MM.1S (cell line): ENCODE measurements at regions not wholly inside any gene's neighbourhood (a gene's known extent, or its start where the extent isn't known, plus 50 kb on each side); places are given as distances from the start of the nearest gene placed in this dataset.

Experiments used
- DNase-seq: peaks from one replicate; pipeline ENCODE4 v3.0.0-alpha.2; 2015
- H2AFZ ChIP-seq: fragments of 300-600 bp; sonication (generic); 2 replicates; pipeline ENCODE4 v1.6.0; 2016; ENCODE audit warnings: antibody characterized with exemption, low read length
- H3F3A ChIP-seq: fragments of 300-600 bp; sonication (generic); 2 replicates; pipeline ENCODE4 v1.6.1; 2016; ENCODE audit warnings: mild to moderate bottlenecking, antibody characterized with exemption, low read length, moderate library complexity, mixed read lengths; ENCODE audit not compliant: insufficient read depth
- H3K27ac ChIP-seq: fragments of 300-600 bp; sonication (generic); 2 replicates; pipeline ENCODE4 v1.5.1; 2016; ENCODE audit warnings: mild to moderate bottlenecking, low read length
- H3K27me3 ChIP-seq: fragments of 300-600 bp; sonication (generic); replicated peaks from 2 replicates; pipeline ENCODE4 v1.6.0; 2016; ENCODE audit warnings: low read length; ENCODE audit not compliant: insufficient read depth
- H3K36me3 ChIP-seq: fragments of 300-600 bp; sonication (generic); replicated peaks from 2 replicates; pipeline ENCODE4 v1.6.1; 2016; ENCODE audit warnings: mild to moderate bottlenecking, low read length, mixed read lengths; ENCODE audit not compliant: insufficient read depth
- H3K4me1 ChIP-seq: fragments of 300-600 bp; sonication (generic); 2 replicates; pipeline ENCODE4 v1.6.1; 2016; ENCODE audit warnings: low read length, mixed read lengths
- H3K4me2 ChIP-seq: fragments of 300-600 bp; sonication (generic); 2 replicates; pipeline ENCODE4 v1.6.0; 2016; ENCODE audit warnings: low read depth, low read length
- H3K4me3 ChIP-seq: fragments of 300-600 bp; sonication (generic); 2 replicates; pipeline ENCODE4 v1.5.1; 2016; ENCODE audit warnings: low read length, mixed read lengths
- H3K79me2 ChIP-seq: fragments of 300-600 bp; sonication (generic); 2 replicates; pipeline ENCODE4 v1.6.1; 2016; ENCODE audit warnings: mixed run types, low read length, mixed read lengths
- H3K9ac ChIP-seq: fragments of 300-600 bp; sonication (generic); 2 replicates; pipeline ENCODE4 v1.6.1; 2016; ENCODE audit warnings: low read length, mixed read lengths
- H3K9me2 ChIP-seq: fragments of 300-600 bp; sonication (generic); replicated peaks from 2 replicates; pipeline ENCODE4 v1.6.1; 2016; ENCODE audit warnings: mild to moderate bottlenecking, low read length, mixed read lengths; ENCODE audit not compliant: insufficient read depth
- H3K9me3 ChIP-seq: fragments of 300-600 bp; sonication (generic); replicated peaks from 2 replicates; pipeline ENCODE4 v1.6.1; 2016; ENCODE audit warnings: mild to moderate bottlenecking, low read length, mixed read lengths; ENCODE audit not compliant: insufficient read depth
- H4K20me1 ChIP-seq: fragments of 300-600 bp; sonication (generic); 2 replicates; pipeline ENCODE4 v1.6.1; 2016; ENCODE audit warnings: mild to moderate bottlenecking, low read length, moderate library complexity, mixed read lengths; ENCODE audit not compliant: insufficient read depth
- EZH2 ChIP-seq: fragments of 300-600 bp; sonication (generic); optimal IDR thresholded peaks from 2 replicates; pipeline ENCODE3; 2017; ENCODE audit warnings: low read depth, mild to moderate bottlenecking, antibody characterized with exemption, low read length, mixed read lengths
- EZH2phosphoT487 ChIP-seq: fragments of 300-600 bp; sonication (generic); IDR thresholded peaks from 2 replicates; pipeline ENCODE4 v1.6.1; 2018; ENCODE audit warnings: antibody characterized with exemption, low read length
- TF ChIP-seq, protein P1 (sequence below): fragments of 300-600 bp; sonication (generic); IDR thresholded peaks from 2 replicates; pipeline ENCODE4 v1.5.1; 2016; ENCODE audit warnings: antibody characterized with exemption, low read length, mixed read lengths

DNA sequence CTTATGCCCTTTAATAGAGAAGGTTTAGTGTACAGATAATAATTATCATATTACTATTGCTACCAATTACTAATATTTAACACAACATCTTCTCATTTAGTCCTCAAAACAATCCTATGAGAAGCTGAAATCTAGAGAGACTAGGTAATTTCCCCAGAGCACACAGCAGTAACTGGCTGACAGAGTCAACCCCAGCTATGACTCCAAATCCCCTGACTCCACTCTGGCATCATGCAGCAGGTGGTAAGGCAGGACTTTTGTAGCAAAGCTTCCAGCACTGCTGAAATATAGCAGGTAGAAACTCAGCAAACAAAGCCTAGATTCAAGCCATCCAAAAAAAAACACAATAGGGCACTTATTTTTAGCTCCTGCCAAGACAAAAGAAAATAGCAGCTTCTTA lies 79.3 kb upstream of the RGS2 start:
- no peak for TF ChIP-seq EZH2phosphoT487
- no peak for TF ChIP-seq EZH2
- TF ChIP-seq, protein P1, sequence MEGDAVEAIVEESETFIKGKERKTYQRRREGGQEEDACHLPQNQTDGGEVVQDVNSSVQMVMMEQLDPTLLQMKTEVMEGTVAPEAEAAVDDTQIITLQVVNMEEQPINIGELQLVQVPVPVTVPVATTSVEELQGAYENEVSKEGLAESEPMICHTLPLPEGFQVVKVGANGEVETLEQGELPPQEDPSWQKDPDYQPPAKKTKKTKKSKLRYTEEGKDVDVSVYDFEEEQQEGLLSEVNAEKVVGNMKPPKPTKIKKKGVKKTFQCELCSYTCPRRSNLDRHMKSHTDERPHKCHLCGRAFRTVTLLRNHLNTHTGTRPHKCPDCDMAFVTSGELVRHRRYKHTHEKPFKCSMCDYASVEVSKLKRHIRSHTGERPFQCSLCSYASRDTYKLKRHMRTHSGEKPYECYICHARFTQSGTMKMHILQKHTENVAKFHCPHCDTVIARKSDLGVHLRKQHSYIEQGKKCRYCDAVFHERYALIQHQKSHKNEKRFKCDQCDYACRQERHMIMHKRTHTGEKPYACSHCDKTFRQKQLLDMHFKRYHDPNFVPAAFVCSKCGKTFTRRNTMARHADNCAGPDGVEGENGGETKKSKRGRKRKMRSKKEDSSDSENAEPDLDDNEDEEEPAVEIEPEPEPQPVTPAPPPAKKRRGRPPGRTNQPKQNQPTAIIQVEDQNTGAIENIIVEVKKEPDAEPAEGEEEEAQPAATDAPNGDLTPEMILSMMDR: no peak
- Histone ChIP-seq H3K27ac (no peak overlapping the region), H2AFZ (no peak overlapping the region)

DNA sequence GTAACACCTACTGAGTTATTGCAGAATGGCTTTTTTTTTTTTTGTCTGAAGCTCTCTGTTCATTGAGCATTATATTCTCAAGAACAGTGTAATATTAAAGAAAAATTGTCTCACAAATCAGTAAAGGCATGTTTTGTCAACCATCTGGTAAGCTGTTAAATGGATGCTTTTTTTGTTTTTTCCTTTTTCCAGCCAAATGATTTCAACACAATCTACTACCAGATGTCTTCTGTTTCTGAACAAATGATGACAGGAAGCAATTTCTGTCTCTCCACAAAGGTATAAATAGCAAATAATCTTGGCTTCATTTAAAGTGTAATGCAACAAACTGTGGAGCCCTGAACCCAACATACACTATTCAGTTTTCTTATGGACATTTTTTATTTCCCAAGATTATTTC lies 78.6 kb upstream of the RGS2 start:
- H3K9me2 ChIP-seq: no peaks in the 10 kb centered on the region
- no peaks in the 10 kb centered on the region for H3K79me2 ChIP-seq
- H3F3A ChIP-seq: no peaks in the 10 kb centered on the region
- DNase-seq: no peak
- H3K9me3 ChIP-seq: no peaks in the 10 kb centered on the region
- H3K27ac ChIP-seq: no peak overlapping the region
- H3K9ac ChIP-seq: no peak overlapping the region
- no peak for TF ChIP-seq EZH2phosphoT487
- no peak for TF ChIP-seq EZH2
- TF ChIP-seq, protein P1: no peak
- H2AFZ ChIP-seq: no peak overlapping the region
- no peaks in the 10 kb centered on the region for H4K20me1 ChIP-seq
- no peaks in the 10 kb centered on the region for H3K27me3 ChIP-seq
- peaks cover 37% of the 10 kb centered on the region for H3K4me1 ChIP-seq
- no peaks in the 10 kb centered on the region for H3K36me3 ChIP-seq
- H3K4me2 ChIP-seq: no peak overlapping the region
- H3K4me3 ChIP-seq: no peak overlapping the region

More for the DNA sequence above, 79.3 kb upstream of the RGS2 start:
- Histone ChIP-seq H3K4me3 (no peak overlapping the region), H3K9me3 (no peaks in the 10 kb centered on the region), H3K9me2 (no peaks in the 10 kb centered on the region), H3K9ac (no peak overlapping the region), H4K20me1 (no peaks in the 10 kb centered on the region), H3K79me2 (no peaks in the 10 kb centered on the region), H3K36me3 (no peaks in the 10 kb centered on the region), H3K4me1 (peaks cover 37% of the 10 kb centered on the region), H3K27me3 (no peaks in the 10 kb centered on the region), H3F3A (no peaks in the 10 kb centered on the region), H3K4me2 (no peak overlapping the region)
- DNase-seq: no peak

DNA sequence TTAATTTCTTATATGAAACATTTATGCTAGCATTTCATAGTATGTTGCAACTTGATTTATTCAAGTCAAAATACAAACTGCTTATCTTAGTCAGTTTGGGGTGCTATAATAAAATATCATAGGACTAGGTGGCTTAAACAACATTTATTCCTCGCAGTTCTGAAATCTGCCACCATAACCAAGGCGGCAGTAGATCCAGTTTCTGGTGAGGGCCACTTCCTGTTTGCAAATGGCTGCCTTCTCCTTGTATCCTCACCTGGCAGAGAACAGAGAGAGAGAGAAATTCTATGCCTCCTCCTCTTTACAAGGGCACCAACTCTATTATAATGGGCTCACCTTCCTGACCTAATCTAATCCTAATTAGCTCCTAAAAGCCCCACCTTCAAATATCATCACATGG lies 76.1 kb upstream of the RGS2 start:
- no peak overlapping the region for H3K4me3 ChIP-seq
- H3K9me3 ChIP-seq: no peaks in the 10 kb centered on the region
- H3K36me3 ChIP-seq: no peaks in the 10 kb centered on the region
- H3K4me2 ChIP-seq: no peak overlapping the region
- TF ChIP-seq, protein P1: peak; percentile 40
- TF ChIP-seq EZH2phosphoT487 (no peak), EZH2 (no peak)
- H3K9me2 ChIP-seq: no peaks in the 10 kb centered on the region
- H3K4me1 ChIP-seq: peaks cover 37% of the 10 kb centered on the region
- no peak overlapping the region for H3K9ac ChIP-seq
- no peak overlapping the region for H3K27ac ChIP-seq
- no peak overlapping the region for H2AFZ ChIP-seq
- peak; percentile 36 for DNase-seq
- H3K79me2 ChIP-seq: no peaks in the 10 kb centered on the region
- H3F3A ChIP-seq: no peaks in the 10 kb centered on the region
- no peaks in the 10 kb centered on the region for H4K20me1 ChIP-seq
- no peaks in the 10 kb centered on the region for H3K27me3 ChIP-seq
